Kidney epithelial cell (primary cell): ENCODE measurements at regions not wholly inside any gene's neighbourhood (a gene's known extent, or its start where the extent isn't known, plus 50 kb on each side); places are given as distances from the start of the nearest gene placed in this dataset.

ENCODE experiments used
- DNase-seq: peaks from one replicate; pipeline ENCODE4 v3.0.0-alpha.2; 2010; ENCODE audit warnings: low read depth
- H3K27me3 ChIP-seq: 2 replicates; pipeline ENCODE4 v1.6.0; 2011; ENCODE audit warnings: low read length; ENCODE audit not compliant: control insufficient read depth, insufficient read depth
- H3K36me3 ChIP-seq: 2 replicates; pipeline ENCODE4 v1.5.1; 2011; ENCODE audit warnings: low read length; ENCODE audit not compliant: control insufficient read depth, insufficient read depth
- H3K4me3 ChIP-seq: 2 replicates; pipeline ENCODE4 v1.5.1; 2011; ENCODE audit warnings: low read depth, mild to moderate bottlenecking, control low read depth, low read length
- TF ChIP-seq, protein P1 (sequence below): IDR thresholded peaks from 2 replicates; pipeline ENCODE4 v1.5.1; 2011; ENCODE audit warnings: mild to moderate bottlenecking, moderate library complexity, low read length, control low read depth, inconsistent platforms; ENCODE audit not compliant: insufficient read depth, poor library complexity, severe bottlenecking

DNA sequence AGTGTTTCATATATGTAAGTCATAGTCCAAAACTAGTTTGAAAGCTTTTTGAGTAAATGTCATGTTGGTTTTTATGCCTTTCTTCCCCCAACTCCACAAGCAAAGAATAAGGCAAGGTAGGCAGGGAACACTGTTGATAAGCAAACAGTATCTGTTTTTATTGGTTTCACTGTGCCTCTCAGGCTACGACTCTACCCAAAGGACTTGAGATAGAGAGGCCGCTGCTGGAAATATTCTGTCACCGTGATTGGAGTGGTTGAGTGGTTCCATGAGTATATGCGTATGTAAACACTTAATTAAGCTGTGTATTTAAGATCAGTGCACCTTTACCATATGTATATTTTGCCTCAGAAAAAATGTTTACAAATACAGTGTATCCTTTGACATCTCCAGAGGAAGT is 138.1 kb upstream of the KIF26B start:
- no peaks in the 10 kb centered on the region for H3K36me3 ChIP-seq
- TF ChIP-seq, protein P1, sequence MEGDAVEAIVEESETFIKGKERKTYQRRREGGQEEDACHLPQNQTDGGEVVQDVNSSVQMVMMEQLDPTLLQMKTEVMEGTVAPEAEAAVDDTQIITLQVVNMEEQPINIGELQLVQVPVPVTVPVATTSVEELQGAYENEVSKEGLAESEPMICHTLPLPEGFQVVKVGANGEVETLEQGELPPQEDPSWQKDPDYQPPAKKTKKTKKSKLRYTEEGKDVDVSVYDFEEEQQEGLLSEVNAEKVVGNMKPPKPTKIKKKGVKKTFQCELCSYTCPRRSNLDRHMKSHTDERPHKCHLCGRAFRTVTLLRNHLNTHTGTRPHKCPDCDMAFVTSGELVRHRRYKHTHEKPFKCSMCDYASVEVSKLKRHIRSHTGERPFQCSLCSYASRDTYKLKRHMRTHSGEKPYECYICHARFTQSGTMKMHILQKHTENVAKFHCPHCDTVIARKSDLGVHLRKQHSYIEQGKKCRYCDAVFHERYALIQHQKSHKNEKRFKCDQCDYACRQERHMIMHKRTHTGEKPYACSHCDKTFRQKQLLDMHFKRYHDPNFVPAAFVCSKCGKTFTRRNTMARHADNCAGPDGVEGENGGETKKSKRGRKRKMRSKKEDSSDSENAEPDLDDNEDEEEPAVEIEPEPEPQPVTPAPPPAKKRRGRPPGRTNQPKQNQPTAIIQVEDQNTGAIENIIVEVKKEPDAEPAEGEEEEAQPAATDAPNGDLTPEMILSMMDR, result no peak
- H3K27me3 ChIP-seq, result no peaks in the 10 kb centered on the region
- H3K4me3 ChIP-seq, result no peak overlapping the region
- DNase-seq, result no peak

DNA sequence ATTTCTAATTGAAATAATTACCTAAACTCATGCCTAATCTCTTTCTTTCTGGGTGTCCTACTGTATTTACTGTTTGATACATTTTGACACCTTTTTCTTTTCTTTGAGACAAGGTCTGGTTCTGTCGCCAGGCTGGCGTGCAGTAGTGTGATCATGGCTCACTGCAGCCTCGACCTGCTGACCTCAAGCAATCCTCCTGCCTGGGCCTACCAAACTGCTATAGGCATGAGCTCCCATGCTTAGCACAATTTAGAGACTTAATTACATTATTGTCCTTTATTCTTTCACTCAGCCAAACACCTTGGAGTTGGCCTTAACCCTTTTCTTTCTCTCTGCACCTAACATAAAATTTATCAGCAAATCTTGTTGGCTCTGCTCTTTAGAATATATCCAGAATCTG is 139.8 kb upstream of the KIF26B start:
- Histone ChIP-seq H3K4me3 (no peak overlapping the region), H3K36me3 (no peaks in the 10 kb centered on the region), H3K27me3 (no peaks in the 10 kb centered on the region)
- DNase-seq, result no peak
- TF ChIP-seq, protein P1, result no peak

DNA sequence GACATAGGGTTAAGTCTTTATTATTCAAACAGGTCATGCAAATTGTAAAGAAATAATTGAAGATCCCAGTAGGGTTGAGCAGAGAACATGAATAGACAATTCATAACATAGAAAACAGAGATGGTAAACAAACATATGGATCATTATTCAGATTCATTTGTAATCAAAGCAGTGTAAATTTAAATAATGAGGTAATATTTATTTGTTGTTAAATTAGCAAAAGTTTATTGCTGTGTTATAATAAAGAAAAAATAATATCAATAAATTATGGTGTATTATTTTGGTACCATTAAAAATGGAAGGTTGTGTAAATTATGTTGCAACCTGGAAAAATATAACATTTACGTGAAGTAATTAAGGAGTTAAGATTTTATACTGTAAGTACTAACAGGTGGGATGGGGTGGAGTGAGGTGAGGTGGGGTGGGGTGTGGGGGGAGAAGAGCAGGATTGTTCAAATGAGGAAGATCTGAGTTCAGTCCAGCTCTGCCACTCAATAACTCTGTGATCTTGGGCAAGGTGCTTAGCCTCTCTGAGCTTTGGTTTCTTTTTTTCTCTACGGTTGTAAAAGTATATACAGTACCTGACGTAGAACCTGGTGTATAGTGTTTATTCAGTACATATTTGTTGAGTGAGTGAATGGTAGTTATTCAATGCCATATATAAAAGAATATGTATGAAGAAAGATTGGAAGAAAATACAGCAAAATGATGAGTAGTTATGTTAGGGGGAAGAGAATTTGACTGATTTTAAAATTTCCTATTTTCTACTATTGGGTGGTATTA is 140.3 kb upstream of the KIF26B start:
- Histone ChIP-seq H3K27me3 (no peaks in the 10 kb centered on the region), H3K4me3 (no peak overlapping the region), H3K36me3 (no peaks in the 10 kb centered on the region)
- no peak for DNase-seq
- TF ChIP-seq, protein P1, result no peak

DNA sequence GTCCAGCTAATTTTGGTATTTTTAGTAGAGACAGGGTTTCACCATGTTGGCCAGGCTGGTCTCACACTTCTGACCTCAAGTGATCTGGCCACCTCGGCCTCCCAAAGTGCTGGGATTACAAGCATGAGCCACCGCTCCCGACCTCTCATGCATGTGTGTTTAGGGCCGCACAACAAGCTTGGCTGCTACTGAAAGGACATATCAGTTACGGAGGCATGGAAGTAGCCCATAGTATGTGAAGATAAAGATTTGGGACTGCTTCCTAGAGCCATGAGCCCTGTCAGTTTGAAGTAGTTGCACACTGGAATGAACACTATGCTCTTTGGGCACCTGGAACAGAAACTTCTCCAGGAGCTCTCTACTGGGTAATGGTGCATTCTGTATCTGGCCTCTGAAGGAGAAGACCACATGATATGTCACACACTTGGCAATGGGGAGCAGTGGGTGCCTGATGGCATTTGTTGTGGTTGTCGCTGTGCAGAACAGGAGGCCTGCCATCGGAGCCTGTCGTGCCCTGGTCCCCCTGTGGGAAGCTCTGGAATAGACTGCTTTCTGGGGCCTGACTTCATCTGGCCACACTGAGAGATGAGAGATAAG is 144.7 kb upstream of the KIF26B start:
- DNase-seq, result no peak
- H3K4me3 ChIP-seq, result no peak overlapping the region

DNA sequence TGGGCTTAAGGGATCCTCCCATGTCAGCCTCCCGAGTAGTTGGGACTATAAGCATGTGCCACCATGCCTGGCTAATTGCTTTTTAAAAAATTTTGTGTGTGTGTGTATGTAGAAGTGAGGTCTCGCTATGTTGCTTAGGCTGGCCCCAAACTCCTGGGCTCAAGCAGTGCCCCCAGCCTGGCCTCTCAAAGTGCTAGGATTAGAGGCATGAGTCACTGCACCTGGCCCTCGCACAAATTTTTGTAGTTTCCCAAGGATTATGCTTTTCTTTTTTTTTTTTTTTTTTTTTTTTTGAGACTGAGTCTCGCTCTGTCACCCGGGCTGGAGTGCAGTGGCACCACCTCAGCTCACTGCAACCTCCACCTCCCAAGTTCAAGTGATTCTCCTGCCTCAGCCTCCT is 144.4 kb upstream of the HNRNPU start:
- H3K4me3 ChIP-seq, result no peak overlapping the region
- no peak for DNase-seq
- H3K36me3 ChIP-seq, result no peaks in the 10 kb centered on the region
- no peaks in the 10 kb centered on the region for H3K27me3 ChIP-seq
- TF ChIP-seq, protein P1, result no peak

More for the DNA sequence above, 144.7 kb upstream of the KIF26B start:
- TF ChIP-seq, protein P1, result no peak
- H3K27me3 ChIP-seq, result no peaks in the 10 kb centered on the region
- no peaks in the 10 kb centered on the region for H3K36me3 ChIP-seq
